ENCODE measurements at regions not wholly inside any gene's neighbourhood (a gene's known extent, or its start where the extent isn't known, plus 50 kb on each side); places are given as distances from the start of the nearest gene placed in this dataset.
"Not testable (repeated sequence)": the region's sequence is repeated elsewhere in the genome, so short reads cannot be mapped to it uniquely, and the experiment has no call there.

- no peak for DNase-seq (ENCODE audit: low read depth in 3 of 3, low spot score in 2 of 3)
Measured at GRCh38 chr2:198917926-198918720, 539.6 kb downstream of the SATB2 start.

- no peak for DNase-seq (ENCODE audit: low read depth in 3 of 3, low spot score in 2 of 3)
Measured at GRCh38 chr2:198917275-198917674, 540.5 kb downstream of the SATB2 start.

GRCh38 chr2:198916548-198917080 is 541.1 kb downstream of the SATB2 start:
- DNase-seq (ENCODE audit: low read depth in 3 of 3, low spot score in 2 of 3): no peak

- no peak for DNase-seq (ENCODE audit: low read depth in 3 of 3, low spot score in 2 of 3)
Measured at GRCh38 chr2:198913394-198914152, 544.2 kb downstream of the SATB2 start.

- DNase-seq (ENCODE audit: low read depth in 3 of 3, low spot score in 2 of 3): no peak
Measured at GRCh38 chr2:198909525-198910267, 548.0 kb downstream of the SATB2 start.

GRCh38 chr2:198905881-198906612 is 551.7 kb downstream of the SATB2 start:
- DNase-seq (ENCODE audit: low read depth in 3 of 3, low spot score in 2 of 3): no peak

- no peak for DNase-seq (ENCODE audit: low read depth in 3 of 3, low spot score in 2 of 3)
Measured at GRCh38 chr2:198901894-198902293, 555.8 kb downstream of the SATB2 start.

GRCh38 chr2:198900141-198900540 is 557.6 kb downstream of the SATB2 start:
- DNase-seq (ENCODE audit: low read depth in 3 of 3, low spot score in 2 of 3): no peak

GRCh38 chr2:198890490-198890889 is 567.2 kb downstream of the SATB2 start:
- DNase-seq (ENCODE audit: low read depth in 3 of 3, low spot score in 2 of 3): no peak

- DNase-seq (ENCODE audit: low read depth in 3 of 3, low spot score in 2 of 3): no peak
Measured at GRCh38 chr2:198883604-198884003, 574.1 kb downstream of the SATB2 start.

GRCh38 chr2:198880986-198881385 is 576.8 kb downstream of the SATB2 start:
- DNase-seq (ENCODE audit: low read depth in 3 of 3, low spot score in 2 of 3): no peak

GRCh38 chr2:198880421-198880820 is 577.3 kb downstream of the SATB2 start:
- DNase-seq (ENCODE audit: low read depth in 3 of 3, low spot score in 2 of 3): no peak

- DNase-seq (ENCODE audit: low read depth in 3 of 3, low spot score in 2 of 3): no peak
Measured at GRCh38 chr2:198874472-198874858, 583.3 kb downstream of the SATB2 start.

- DNase-seq (ENCODE audit: low read depth in 3 of 3, low spot score in 2 of 3): no peak
Measured at GRCh38 chr2:198873503-198874471, 584.0 kb downstream of the SATB2 start.

- DNase-seq (ENCODE audit: low read depth in 3 of 3, low spot score in 2 of 3): no peak
Measured at GRCh38 chr2:198863655-198864054, 594.1 kb downstream of the SATB2 start.

GRCh38 chr2:198861080-198861479 is 596.7 kb downstream of the SATB2 start:
- no peak for DNase-seq (ENCODE audit: low read depth in 3 of 3, low spot score in 2 of 3)

- DNase-seq (ENCODE audit: low read depth in 3 of 3, low spot score in 2 of 3): no peak
Measured at GRCh38 chr2:198857246-198857645, 600.5 kb downstream of the SATB2 start.

- DNase-seq (ENCODE audit: low read depth in 3 of 3, low spot score in 2 of 3): not testable (repeated sequence)
Measured at GRCh38 chr2:198855746-198856145, 602.0 kb downstream of the SATB2 start.

GRCh38 chr2:198852248-198852647 is 605.5 kb downstream of the SATB2 start:
- DNase-seq (ENCODE audit: low read depth in 3 of 3, low spot score in 2 of 3): no peak

Measured in right renal cortex interstitium (tissue), 3 donors.